ENCODE measurements at regions not wholly inside any gene's neighbourhood (a gene's known extent, or its start where the extent isn't known, plus 50 kb on each side); places are given as distances from the start of the nearest gene placed in this dataset.

DNA sequence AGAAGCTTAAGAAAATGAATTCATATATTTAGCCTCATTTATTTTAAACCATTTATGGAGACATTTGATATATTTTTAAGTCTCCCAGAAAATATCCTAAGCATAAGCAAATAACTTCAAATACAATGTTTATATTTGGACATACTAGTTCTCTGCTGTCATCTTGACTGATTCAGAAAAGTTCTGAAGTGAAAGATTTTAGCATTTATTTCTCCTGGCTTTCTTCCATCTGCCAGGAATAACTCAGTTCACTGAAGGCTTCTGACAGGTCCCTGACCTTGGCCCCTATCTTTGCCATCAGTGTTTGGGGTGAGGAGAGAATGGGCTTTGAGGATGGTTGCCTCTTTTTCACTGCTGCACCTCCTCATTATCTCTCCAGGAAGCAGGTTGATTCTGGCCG lies 115.7 kb downstream of the SLIT2 start:
- in situ Hi-C loops (cut with HindIII; ENCODE audit: low pct_unique_long_range_greater_than_20kb, low sequenced_read_pairs) = no loop called here

GRCh38 chr4:20368926-20369325 lies 117.2 kb downstream of the SLIT2 start:
- Histone ChIP-seq H3K27me3 (ENCODE audit: control insufficient read depth, insufficient read depth, low read length) (no peaks in the 10 kb centered on the region), H3K4me1 (ENCODE audit: control insufficient read depth, insufficient read depth, low read length) (no peaks in the 10 kb centered on the region), H3K9me3 (ENCODE audit: control insufficient read depth, insufficient read depth, low read depth, low read length) (no peaks in the 10 kb centered on the region), H3K27ac (ENCODE audit: low read length) (no peak overlapping the region), H3K36me3 (ENCODE audit: control insufficient read depth, insufficient read depth, low read length) (no peaks in the 10 kb centered on the region), H3K4me3 (ENCODE audit: low read depth in 2 of 2, low read length in 2 of 2) (no peak overlapping the region)
- in situ Hi-C loops (cut with HindIII; ENCODE audit: low pct_unique_long_range_greater_than_20kb, low sequenced_read_pairs) (no loop called here), intact Hi-C loops (cut with micrococcal nuclease; ENCODE audit: unreplicated experiment) (no loop called here)
- ChIA-PET CTCF (no interaction called here), POLR2A (no interaction called here)
- no peak for ATAC-seq
- TF ChIP-seq SIN3A (IDR thresholded peaks at IDR 0.05; ENCODE audit: borderline replicate concordance, insufficient read depth, low read depth, low read length) = no peak
- no peak for TF ChIP-seq POLR2AphosphoS5 (IDR thresholded peaks at IDR 0.05; ENCODE audit: low read depth, low read length)
- TF ChIP-seq TCF7L2 (IDR thresholded peaks at IDR 0.05; ENCODE audit: low read depth, low read length) = no peak
- TF ChIP-seq CTCF (IDR thresholded peaks at IDR 0.05) = no peak
- TF ChIP-seq REST (IDR thresholded peaks at IDR 0.05; ENCODE audit: insufficient read depth in 1 of 2, low read depth in 2 of 2, low read length in 1 of 2) = no peak
- DNase-seq (ENCODE audit: low read depth, low spot score) = no peak
- no TSS peak for BruUV-seq (replicated peaks)

More for the DNA sequence above, 115.7 kb downstream of the SLIT2 start:
- POLR2A ChIA-PET = no interaction called here
- Histone ChIP-seq H3K27ac (ENCODE audit: low read length) (no peak overlapping the region), H3K27me3 (ENCODE audit: control insufficient read depth, insufficient read depth, low read length) (no peaks in the 10 kb centered on the region), H3K4me3 (ENCODE audit: low read depth in 2 of 2, low read length in 2 of 2) (no peak overlapping the region), H3K9me3 (ENCODE audit: control insufficient read depth, insufficient read depth, low read depth, low read length) (no peaks in the 10 kb centered on the region), H3K4me1 (ENCODE audit: control insufficient read depth, insufficient read depth, low read length) (no peaks in the 10 kb centered on the region), H3K36me3 (ENCODE audit: control insufficient read depth, insufficient read depth, low read length) (no peaks in the 10 kb centered on the region)
- BruUV-seq (replicated peaks) = no TSS peak
- intact Hi-C loops (cut with micrococcal nuclease; ENCODE audit: unreplicated experiment) = no loop called here
- DNase-seq (ENCODE audit: low read depth, low spot score) (no peak), ATAC-seq (no peak)
- no peak for TF ChIP-seq CTCF (IDR thresholded peaks at IDR 0.05)
- TF ChIP-seq POLR2AphosphoS5 (IDR thresholded peaks at IDR 0.05; ENCODE audit: low read depth, low read length) = no peak
- TF ChIP-seq REST (IDR thresholded peaks at IDR 0.05; ENCODE audit: insufficient read depth in 1 of 2, low read depth in 2 of 2, low read length in 1 of 2) = no peak
- no peak for TF ChIP-seq SIN3A (IDR thresholded peaks at IDR 0.05; ENCODE audit: borderline replicate concordance, insufficient read depth, low read depth, low read length)
- no peak for TF ChIP-seq TCF7L2 (IDR thresholded peaks at IDR 0.05; ENCODE audit: low read depth, low read length)
- CTCF ChIA-PET = no interaction called here
